ENCODE measurements at regions not wholly inside any gene's neighbourhood (a gene's known extent, or its start where the extent isn't known, plus 50 kb on each side); places are given as distances from the start of the nearest gene placed in this dataset.

GRCh38 chr22:42330170-42330569 lies 59.7 kb upstream of the TCF20 start:
- no peak for TF ChIP-seq CTCF (IDR thresholded peaks at IDR 0.05)
- TF ChIP-seq POLR2A (IDR thresholded peaks at IDR 0.05): no peak
- no peak for TF ChIP-seq POLR2AphosphoS5 (IDR thresholded peaks at IDR 0.05)
- WGBS: 88% methylated on average over 4 of the region's 5 CpGs
- intact Hi-C loops (cut with DNase I): loop anchor here (10.0 kb wide), 1 partner anchor 65 kb away; no protein-coding TSS in a partner anchor
- Histone ChIP-seq H3K27ac (no peak overlapping the region), H3K4me3 (no peak overlapping the region), H3K9me3 (no peaks in the 10 kb centered on the region), H3K4me1 (replicated peaks) (no peaks in the 10 kb centered on the region), H3K27me3 (replicated peaks; ENCODE audit: insufficient read depth) (no peaks in the 10 kb centered on the region), H3K36me3 (no peaks in the 10 kb centered on the region)
- no peak for DNase-seq (ENCODE audit: low spot score)

- no peaks in the 10 kb centered on the region for H3K9me3 ChIP-seq
- H3K36me3 ChIP-seq: no peaks in the 10 kb centered on the region
- H3K27ac ChIP-seq: no peak overlapping the region
- H3K4me1 ChIP-seq (replicated peaks): no peaks in the 10 kb centered on the region
- H3K4me3 ChIP-seq: no peak overlapping the region
- H3K27me3 ChIP-seq (replicated peaks; ENCODE audit: insufficient read depth): no peaks in the 10 kb centered on the region
- no peak for TF ChIP-seq POLR2A (IDR thresholded peaks at IDR 0.05)
- no peak for TF ChIP-seq POLR2AphosphoS5 (IDR thresholded peaks at IDR 0.05)
- no peak for TF ChIP-seq CTCF (IDR thresholded peaks at IDR 0.05)
- intact Hi-C loops (cut with DNase I): loop anchor here (10.0 kb wide), 1 partner anchor 105 kb away; the partner anchor contains the start of gene NFAM1
- DNase-seq (ENCODE audit: low spot score): no peak
- WGBS: 94% methylated on average over 8 of the region's 9 CpGs
Measured at GRCh38 chr22:42329504-42329903, 59.1 kb upstream of the TCF20 start.

GRCh38 chr22:42328784-42329145 lies 58.3 kb upstream of the TCF20 start:
- Histone ChIP-seq H3K9me3 (no peaks in the 10 kb centered on the region), H3K4me3 (no peak overlapping the region), H3K27ac (no peak overlapping the region), H3K36me3 (no peaks in the 10 kb centered on the region), H3K4me1 (replicated peaks) (no peaks in the 10 kb centered on the region), H3K27me3 (replicated peaks; ENCODE audit: insufficient read depth) (no peaks in the 10 kb centered on the region)
- no peak for DNase-seq (ENCODE audit: low spot score)
- intact Hi-C loops (cut with DNase I): loop anchor here (10.0 kb wide), 1 partner anchor 106 kb away; the partner anchor contains the start of gene NFAM1
- 86% methylated on average over 8 of the region's 8 CpGs for WGBS
- TF ChIP-seq POLR2AphosphoS5 (IDR thresholded peaks at IDR 0.05) (no peak), POLR2A (IDR thresholded peaks at IDR 0.05) (no peak), CTCF (IDR thresholded peaks at IDR 0.05) (no peak)

GRCh38 chr22:42328130-42328783 lies 57.8 kb upstream of the TCF20 start:
- 92% methylated on average over 13 of the region's 13 CpGs for WGBS

More at GRCh38 chr22:42328130-42328783, 57.8 kb upstream of the TCF20 start:
- TF ChIP-seq POLR2AphosphoS5 (IDR thresholded peaks at IDR 0.05): no peak
- no peak for TF ChIP-seq CTCF (IDR thresholded peaks at IDR 0.05)
- TF ChIP-seq POLR2A (IDR thresholded peaks at IDR 0.05): no peak
- intact Hi-C loops (cut with DNase I): loop anchor here (10.0 kb wide), 1 partner anchor 107 kb away; the partner anchor contains the start of gene NFAM1
- Histone ChIP-seq H3K36me3 (no peaks in the 10 kb centered on the region), H3K9me3 (no peaks in the 10 kb centered on the region), H3K27me3 (replicated peaks; ENCODE audit: insufficient read depth) (no peaks in the 10 kb centered on the region), H3K27ac (no peak overlapping the region), H3K4me3 (no peak overlapping the region), H3K4me1 (replicated peaks) (no peaks in the 10 kb centered on the region)
- no peak for DNase-seq (ENCODE audit: low spot score)
